ENCODE measurements at regions not wholly inside any gene's neighbourhood (a gene's known extent, or its start where the extent isn't known, plus 50 kb on each side); places are given as distances from the start of the nearest gene placed in this dataset.

DNA sequence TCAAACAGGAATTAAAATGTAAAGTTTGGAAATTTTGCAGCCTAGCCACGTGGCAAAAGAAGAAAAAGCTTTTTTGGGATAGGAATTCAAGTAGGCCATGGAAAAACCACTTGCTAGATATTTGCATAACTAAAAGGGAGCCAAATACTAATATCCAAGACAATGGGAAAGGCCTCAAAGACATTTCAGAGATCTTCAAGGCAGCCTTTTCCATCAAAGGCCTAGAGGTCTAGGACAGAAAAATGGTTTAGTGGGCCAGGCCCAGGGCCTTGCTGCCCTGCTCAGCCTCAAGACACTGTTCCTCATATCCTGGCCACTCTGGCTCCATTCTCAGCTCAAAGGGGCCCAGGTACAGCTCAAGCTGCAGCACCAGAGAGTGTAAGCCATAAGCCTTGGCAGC lies 265.9 kb upstream of the RPS23 start:
- TF ChIP-seq, protein P1, sequence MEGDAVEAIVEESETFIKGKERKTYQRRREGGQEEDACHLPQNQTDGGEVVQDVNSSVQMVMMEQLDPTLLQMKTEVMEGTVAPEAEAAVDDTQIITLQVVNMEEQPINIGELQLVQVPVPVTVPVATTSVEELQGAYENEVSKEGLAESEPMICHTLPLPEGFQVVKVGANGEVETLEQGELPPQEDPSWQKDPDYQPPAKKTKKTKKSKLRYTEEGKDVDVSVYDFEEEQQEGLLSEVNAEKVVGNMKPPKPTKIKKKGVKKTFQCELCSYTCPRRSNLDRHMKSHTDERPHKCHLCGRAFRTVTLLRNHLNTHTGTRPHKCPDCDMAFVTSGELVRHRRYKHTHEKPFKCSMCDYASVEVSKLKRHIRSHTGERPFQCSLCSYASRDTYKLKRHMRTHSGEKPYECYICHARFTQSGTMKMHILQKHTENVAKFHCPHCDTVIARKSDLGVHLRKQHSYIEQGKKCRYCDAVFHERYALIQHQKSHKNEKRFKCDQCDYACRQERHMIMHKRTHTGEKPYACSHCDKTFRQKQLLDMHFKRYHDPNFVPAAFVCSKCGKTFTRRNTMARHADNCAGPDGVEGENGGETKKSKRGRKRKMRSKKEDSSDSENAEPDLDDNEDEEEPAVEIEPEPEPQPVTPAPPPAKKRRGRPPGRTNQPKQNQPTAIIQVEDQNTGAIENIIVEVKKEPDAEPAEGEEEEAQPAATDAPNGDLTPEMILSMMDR (IDR thresholded peaks at IDR 0.05; ENCODE audit: insufficient read depth, low read length): no peak
- TF ChIP-seq POLR2AphosphoS5 (IDR thresholded peaks at IDR 0.05; ENCODE audit: low read depth) (no peak), SPI1 (IDR thresholded peaks at IDR 0.05; ENCODE audit: borderline replicate concordance, low read depth) (no peak), GABPA (IDR thresholded peaks at IDR 0.05; ENCODE audit: low read depth) (no peak)
- TF ChIP-seq, protein P2, sequence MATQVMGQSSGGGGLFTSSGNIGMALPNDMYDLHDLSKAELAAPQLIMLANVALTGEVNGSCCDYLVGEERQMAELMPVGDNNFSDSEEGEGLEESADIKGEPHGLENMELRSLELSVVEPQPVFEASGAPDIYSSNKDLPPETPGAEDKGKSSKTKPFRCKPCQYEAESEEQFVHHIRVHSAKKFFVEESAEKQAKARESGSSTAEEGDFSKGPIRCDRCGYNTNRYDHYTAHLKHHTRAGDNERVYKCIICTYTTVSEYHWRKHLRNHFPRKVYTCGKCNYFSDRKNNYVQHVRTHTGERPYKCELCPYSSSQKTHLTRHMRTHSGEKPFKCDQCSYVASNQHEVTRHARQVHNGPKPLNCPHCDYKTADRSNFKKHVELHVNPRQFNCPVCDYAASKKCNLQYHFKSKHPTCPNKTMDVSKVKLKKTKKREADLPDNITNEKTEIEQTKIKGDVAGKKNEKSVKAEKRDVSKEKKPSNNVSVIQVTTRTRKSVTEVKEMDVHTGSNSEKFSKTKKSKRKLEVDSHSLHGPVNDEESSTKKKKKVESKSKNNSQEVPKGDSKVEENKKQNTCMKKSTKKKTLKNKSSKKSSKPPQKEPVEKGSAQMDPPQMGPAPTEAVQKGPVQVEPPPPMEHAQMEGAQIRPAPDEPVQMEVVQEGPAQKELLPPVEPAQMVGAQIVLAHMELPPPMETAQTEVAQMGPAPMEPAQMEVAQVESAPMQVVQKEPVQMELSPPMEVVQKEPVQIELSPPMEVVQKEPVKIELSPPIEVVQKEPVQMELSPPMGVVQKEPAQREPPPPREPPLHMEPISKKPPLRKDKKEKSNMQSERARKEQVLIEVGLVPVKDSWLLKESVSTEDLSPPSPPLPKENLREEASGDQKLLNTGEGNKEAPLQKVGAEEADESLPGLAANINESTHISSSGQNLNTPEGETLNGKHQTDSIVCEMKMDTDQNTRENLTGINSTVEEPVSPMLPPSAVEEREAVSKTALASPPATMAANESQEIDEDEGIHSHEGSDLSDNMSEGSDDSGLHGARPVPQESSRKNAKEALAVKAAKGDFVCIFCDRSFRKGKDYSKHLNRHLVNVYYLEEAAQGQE (IDR thresholded peaks at IDR 0.05; ENCODE audit: insufficient replicate concordance, low read depth): no peak

Measured in HL-60 (cell line).